Suprapubic skin (tissue), 4 donors: ENCODE measurements at regions not wholly inside any gene's neighbourhood (a gene's known extent, or its start where the extent isn't known, plus 50 kb on each side); places are given as distances from the start of the nearest gene placed in this dataset.

ENCODE experiments used
- DNase-seq, 2 donors: peaks; one replicate each; pipeline ENCODE4 v3.0.0-alpha.2; 2019; ENCODE audit warnings: low spot score in 2 of 2
- H3K27ac ChIP-seq: fragments of 200-600 bp; sonication (generic); one replicate; pipeline ENCODE4 v1.5.1; 2019
- H3K27me3 ChIP-seq: fragments of 200-600 bp; sonication (generic); one replicate; pipeline ENCODE4 v1.5.1; 2019
- H3K36me3 ChIP-seq: fragments of 200-600 bp; sonication (generic); one replicate; pipeline ENCODE4 v1.5.1; 2019
- H3K4me1 ChIP-seq: fragments of 200-600 bp; sonication (generic); one replicate; pipeline ENCODE4 v1.5.1; 2019
- H3K4me3 ChIP-seq: fragments of 200-600 bp; sonication (generic); one replicate; pipeline ENCODE4 v1.5.1; 2019; ENCODE audit warnings: mild to moderate bottlenecking
- H3K9me3 ChIP-seq: fragments of 200-600 bp; sonication (generic); one replicate; pipeline ENCODE4 v1.5.1; 2019
- EP300 ChIP-seq: sonication (generic); formaldehyde crosslinking; IDR thresholded peaks from one replicate; pipeline ENCODE4 v1.6.1; 2017; ENCODE audit warnings: antibody characterized with exemption
- POLR2A ChIP-seq, 2 donors: fragments of 450-650 bp; IDR thresholded peaks; one replicate each; pipeline ENCODE4 v1.6.1; 2017; ENCODE audit warnings: antibody characterized with exemption in 2 of 2, mild to moderate bottlenecking in 2 of 2, moderate library complexity in 2 of 2
- POLR2AphosphoS5 ChIP-seq, 3 donors: sonication (generic); formaldehyde crosslinking; IDR thresholded peaks; one replicate each; pipeline ENCODE4 v1.6.1; 2017; ENCODE audit warnings: antibody characterized with exemption in 3 of 3
- WGBS: methylation state at CpG from one replicate; pipeline ENCODE4 v1.1.5; 2018; 5-methylcytosine and 5-hydroxymethylcytosine counted together
- TF ChIP-seq, protein P1 (sequence below), 2 donors: fragments of 200-600 bp in 1 of 2; fragments of 450-650 bp in 1 of 2; sonication (generic) in 1 of 2; IDR thresholded peaks; one replicate each; pipeline ENCODE4 v1.5.1; 2016 to 2019; ENCODE audit warnings: antibody characterized with exemption in 2 of 2, mild to moderate bottlenecking in 1 of 2, moderate library complexity in 1 of 2

DNA sequence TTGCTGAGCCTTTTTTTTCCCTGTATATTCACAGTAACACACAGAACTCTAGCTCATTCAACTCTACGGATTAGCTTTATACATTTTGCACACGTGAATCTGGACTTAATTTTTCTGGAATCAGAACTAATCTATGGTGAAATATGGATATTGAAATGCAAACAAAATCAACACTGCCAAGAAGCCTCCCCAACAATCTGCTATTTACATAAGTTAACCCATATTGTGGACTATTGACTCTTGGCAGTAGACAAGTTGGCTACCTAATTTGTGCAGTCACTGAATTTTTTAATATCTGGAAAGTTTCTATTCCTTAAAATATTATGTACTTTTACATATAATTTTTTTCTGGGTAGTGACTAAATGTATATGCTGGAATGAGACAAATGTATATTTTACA lies 815.4 kb downstream of the PCDH17 start:
- Histone ChIP-seq H3K4me1 (no peaks in the 10 kb centered on the region), H3K36me3 (no peaks in the 10 kb centered on the region), H3K4me3 (no peak overlapping the region), H3K27ac (no peak overlapping the region), H3K27me3 (no peaks in the 10 kb centered on the region), H3K9me3 (no peaks in the 10 kb centered on the region)
- WGBS = 65% methylated on average over 2 of the region's 2 CpGs
- DNase-seq = no peak
- TF ChIP-seq EP300 (no peak), POLR2A (IDR thresholded peaks at IDR 0.05) (no peak), POLR2AphosphoS5 (IDR thresholded peaks at IDR 0.05) (no peak)
- TF ChIP-seq, protein P1, sequence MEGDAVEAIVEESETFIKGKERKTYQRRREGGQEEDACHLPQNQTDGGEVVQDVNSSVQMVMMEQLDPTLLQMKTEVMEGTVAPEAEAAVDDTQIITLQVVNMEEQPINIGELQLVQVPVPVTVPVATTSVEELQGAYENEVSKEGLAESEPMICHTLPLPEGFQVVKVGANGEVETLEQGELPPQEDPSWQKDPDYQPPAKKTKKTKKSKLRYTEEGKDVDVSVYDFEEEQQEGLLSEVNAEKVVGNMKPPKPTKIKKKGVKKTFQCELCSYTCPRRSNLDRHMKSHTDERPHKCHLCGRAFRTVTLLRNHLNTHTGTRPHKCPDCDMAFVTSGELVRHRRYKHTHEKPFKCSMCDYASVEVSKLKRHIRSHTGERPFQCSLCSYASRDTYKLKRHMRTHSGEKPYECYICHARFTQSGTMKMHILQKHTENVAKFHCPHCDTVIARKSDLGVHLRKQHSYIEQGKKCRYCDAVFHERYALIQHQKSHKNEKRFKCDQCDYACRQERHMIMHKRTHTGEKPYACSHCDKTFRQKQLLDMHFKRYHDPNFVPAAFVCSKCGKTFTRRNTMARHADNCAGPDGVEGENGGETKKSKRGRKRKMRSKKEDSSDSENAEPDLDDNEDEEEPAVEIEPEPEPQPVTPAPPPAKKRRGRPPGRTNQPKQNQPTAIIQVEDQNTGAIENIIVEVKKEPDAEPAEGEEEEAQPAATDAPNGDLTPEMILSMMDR (IDR thresholded peaks at IDR 0.05) = no peak

DNA sequence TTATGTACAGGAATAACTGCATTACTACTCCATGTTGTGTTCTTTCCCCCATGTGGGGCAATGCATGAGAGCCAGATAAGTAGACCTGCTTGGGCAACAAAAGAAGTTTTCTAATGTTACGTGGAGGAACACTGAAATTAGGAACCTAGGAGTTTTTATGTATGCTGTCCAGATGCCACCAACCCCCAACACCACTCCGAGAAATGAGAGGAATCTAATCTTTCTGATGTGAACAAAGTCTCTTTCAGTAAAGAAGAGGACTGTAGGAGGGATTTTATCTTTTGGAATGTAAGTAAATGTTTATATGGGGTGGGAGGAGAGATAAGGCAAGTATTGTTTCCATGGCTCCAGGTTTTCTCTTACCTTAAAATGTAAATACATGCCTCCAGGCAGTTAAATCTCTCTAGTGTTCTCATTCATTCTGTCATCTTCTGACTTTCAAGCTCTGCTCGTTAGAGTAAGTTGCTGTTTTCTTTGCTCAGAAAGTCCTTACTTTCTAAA lies 820.6 kb downstream of the PCDH17 start:
- Histone ChIP-seq H3K9me3 (no peaks in the 10 kb centered on the region), H3K4me1 (no peaks in the 10 kb centered on the region), H3K27me3 (no peaks in the 10 kb centered on the region), H3K36me3 (no peaks in the 10 kb centered on the region), H3K27ac (no peak overlapping the region), H3K4me3 (no peak overlapping the region)
- TF ChIP-seq POLR2A (IDR thresholded peaks at IDR 0.05) = no peak
- TF ChIP-seq, protein P1 (IDR thresholded peaks at IDR 0.05) = no peak
- 62% methylated on average over 3 of the region's 3 CpGs for WGBS
- DNase-seq = no peak

DNA sequence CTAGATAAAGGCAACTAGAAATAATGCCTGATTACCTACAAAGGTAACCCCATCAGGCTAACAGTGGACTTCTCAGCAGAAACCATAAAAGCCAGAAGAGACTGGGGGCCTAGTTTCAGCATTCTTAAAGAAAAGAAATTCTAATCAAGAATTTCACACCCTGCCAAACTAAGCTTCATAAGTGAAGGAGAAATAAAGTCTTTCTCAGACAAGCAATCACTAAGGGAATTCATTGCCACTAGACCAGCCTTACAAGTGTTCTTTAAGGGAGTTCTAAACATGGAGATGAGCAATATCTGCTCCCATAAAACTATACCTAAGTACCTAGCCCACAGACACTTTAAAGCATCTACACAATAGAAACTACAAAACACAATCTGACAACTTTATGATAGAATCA lies 823.5 kb downstream of the PCDH17 start:
- TF ChIP-seq POLR2AphosphoS5 (IDR thresholded peaks at IDR 0.05) (no peak), POLR2A (IDR thresholded peaks at IDR 0.05) (no peak), EP300 (no peak)
- TF ChIP-seq, protein P1 (IDR thresholded peaks at IDR 0.05) = no peak
- DNase-seq = no peak
- Histone ChIP-seq H3K9me3 (no peaks in the 10 kb centered on the region), H3K27me3 (no peaks in the 10 kb centered on the region), H3K4me3 (no peak overlapping the region), H3K4me1 (no peaks in the 10 kb centered on the region), H3K27ac (no peak overlapping the region), H3K36me3 (no peaks in the 10 kb centered on the region)

DNA sequence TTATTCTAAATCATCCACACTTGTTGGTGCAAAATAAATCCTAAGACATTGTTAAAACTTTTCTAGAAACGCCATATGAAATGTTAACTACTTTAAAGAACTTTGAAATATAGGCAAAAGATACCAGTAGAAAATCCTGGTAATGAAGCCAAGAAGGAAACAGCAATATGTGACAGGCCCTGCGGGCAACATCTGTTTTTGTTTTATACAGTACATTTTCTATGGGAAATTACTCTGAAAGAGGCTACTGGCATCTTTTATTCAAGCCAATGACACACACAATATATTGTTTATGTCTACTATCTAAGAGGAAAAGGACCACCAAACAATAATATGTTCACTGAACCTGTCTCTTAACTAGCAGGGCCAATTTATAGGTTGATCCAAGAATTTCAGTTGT lies 829.7 kb downstream of the PCDH17 start:
- Histone ChIP-seq H3K36me3 (no peaks in the 10 kb centered on the region), H3K9me3 (no peaks in the 10 kb centered on the region), H3K4me1 (no peaks in the 10 kb centered on the region), H3K4me3 (no peak overlapping the region), H3K27ac (no peak overlapping the region), H3K27me3 (no peaks in the 10 kb centered on the region)
- no peak for DNase-seq
- 46% methylated on average over 2 of the region's 2 CpGs for WGBS
- no peak for TF ChIP-seq POLR2AphosphoS5 (IDR thresholded peaks at IDR 0.05)
- TF ChIP-seq, protein P1 (IDR thresholded peaks at IDR 0.05) = no peak
- no peak for TF ChIP-seq POLR2A (IDR thresholded peaks at IDR 0.05)
- TF ChIP-seq EP300 = no peak

DNA sequence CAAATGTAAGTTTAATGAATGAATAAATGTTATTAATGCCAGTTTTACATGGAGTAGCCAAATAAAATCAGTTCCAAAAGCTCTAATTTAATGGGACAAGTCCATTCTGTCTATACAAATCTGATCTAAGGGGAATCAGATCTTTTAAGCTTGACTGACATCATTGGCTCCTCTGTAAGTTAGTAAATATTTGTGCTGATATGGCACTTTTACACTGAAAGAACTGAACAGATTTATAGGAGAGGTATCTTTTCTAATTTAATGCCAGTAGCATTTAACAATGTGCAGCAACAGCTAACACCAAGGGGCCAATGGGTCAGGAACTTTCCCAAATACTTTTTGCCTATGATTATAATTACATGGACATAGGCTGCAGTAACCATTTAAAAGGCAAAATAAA lies 832.3 kb downstream of the PCDH17 start:
- no peaks in the 10 kb centered on the region for H3K4me1 ChIP-seq
- H3K4me3 ChIP-seq = no peak overlapping the region
- TF ChIP-seq, protein P1 (IDR thresholded peaks at IDR 0.05) = no peak
- TF ChIP-seq EP300 = no peak
- TF ChIP-seq POLR2A (IDR thresholded peaks at IDR 0.05) = no peak
- no peak for TF ChIP-seq POLR2AphosphoS5 (IDR thresholded peaks at IDR 0.05)
- peaks cover 7% of the 10 kb centered on the region for H3K9me3 ChIP-seq
- no peak overlapping the region for H3K27ac ChIP-seq
- H3K27me3 ChIP-seq = no peaks in the 10 kb centered on the region
- H3K36me3 ChIP-seq = no peaks in the 10 kb centered on the region
- no peak for DNase-seq
